PC-3 (cell line): ENCODE measurements at regions not wholly inside any gene's neighbourhood (a gene's known extent, or its start where the extent isn't known, plus 50 kb on each side); places are given as distances from the start of the nearest gene placed in this dataset.

ENCODE experiments used
- CTCF ChIP-seq: fragments of 300-600 bp; sonication (generic); conservative IDR thresholded peaks from 2 replicates; pipeline ENCODE4 v1.5.1; 2017; ENCODE audit warnings: antibody characterized with exemption, low read depth, mild to moderate bottlenecking, low read length
- EZH2 ChIP-seq: fragments of 300-600 bp; sonication (generic); IDR thresholded peaks from one replicate; pipeline ENCODE4 v1.6.1; 2017; ENCODE audit warnings: antibody characterized with exemption, mild to moderate bottlenecking, low read length; ENCODE audit not compliant: unreplicated experiment
- EZH2phosphoT487 ChIP-seq: fragments of 300-600 bp; sonication (generic); IDR thresholded peaks from 2 replicates; pipeline ENCODE4 v1.6.1; 2018; ENCODE audit warnings: mild to moderate bottlenecking, antibody characterized with exemption, low read length, borderline replicate concordance

DNA sequence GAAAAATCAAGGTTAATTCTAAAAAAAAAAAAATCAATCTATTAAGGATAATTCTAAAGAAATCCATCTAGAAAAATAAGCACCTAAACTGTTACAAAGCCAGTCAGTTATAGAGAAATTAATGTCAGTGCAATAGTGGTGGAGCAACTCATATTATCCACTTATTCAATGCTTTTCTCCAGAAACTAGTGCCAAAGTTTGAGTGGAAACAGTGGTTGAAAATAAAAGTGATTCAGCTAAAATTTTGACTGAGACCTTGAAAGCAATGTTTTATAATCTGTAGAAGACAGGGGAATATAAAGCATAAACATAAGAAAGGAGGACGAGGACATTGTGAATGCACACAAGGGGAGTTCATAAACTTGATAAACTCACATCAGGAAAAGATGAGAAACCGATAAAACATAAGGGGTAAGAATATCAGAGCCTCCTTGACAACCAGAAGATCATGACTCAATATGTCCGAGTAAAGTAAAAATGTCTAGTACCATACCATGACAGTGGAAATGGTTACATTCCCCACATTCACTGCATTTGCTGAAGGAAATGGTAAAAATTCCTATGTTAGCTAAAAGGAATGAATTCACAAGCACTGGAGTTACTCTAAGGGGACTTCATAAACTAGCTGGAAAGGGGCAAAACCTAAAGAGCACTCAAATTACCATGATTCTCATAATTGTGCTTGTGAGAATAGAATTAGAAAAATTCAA is 58.7 kb upstream of the SLC5A12 start:
- TF ChIP-seq EZH2: no peak
- TF ChIP-seq CTCF: no peak
- no peak for TF ChIP-seq EZH2phosphoT487
